Right atrium auricular region (tissue), 2 donors: ENCODE measurements at regions not wholly inside any gene's neighbourhood (a gene's known extent, or its start where the extent isn't known, plus 50 kb on each side); places are given as distances from the start of the nearest gene placed in this dataset.

Experiments
- DNase-seq: peaks from one replicate; pipeline ENCODE4 v3.0.0-alpha.2; 2019; ENCODE audit warnings: low spot score
- H3K27ac ChIP-seq, 2 donors: fragments of 200-600 bp; sonication (generic); 1 replicate in 1 of 2; 2 replicates in 1 of 2; pipeline ENCODE4 v1.5.1; 2016 to 2019
- H3K27me3 ChIP-seq, 2 donors: fragments of 200-600 bp; sonication (generic); one replicate each; pipeline versions ENCODE4 v1.5.1 to v1.6.0; 2017 to 2019
- H3K36me3 ChIP-seq: fragments of 200-600 bp; sonication (generic); one replicate; pipeline ENCODE4 v1.5.1; 2016
- H3K4me1 ChIP-seq, 2 donors: fragments of 200-600 bp; sonication (generic); one replicate each; pipeline versions ENCODE4 v1.5.1 to v1.6.0; 2017 to 2019
- H3K4me3 ChIP-seq, 2 donors: fragments of 200-600 bp; sonication (generic); 1 replicate in 1 of 2; 2 replicates in 1 of 2; pipeline ENCODE4 v1.5.1; 2017 to 2019; ENCODE audit warnings: mild to moderate bottlenecking in 1 of 2, moderate library complexity in 1 of 2
- H3K9me3 ChIP-seq, 2 donors: fragments of 200-600 bp; sonication (generic); one replicate each; pipeline ENCODE4 v1.5.1; 2019
- CTCF ChIP-seq, 2 donors: fragments of 200-600 bp; sonication (generic); IDR thresholded peaks; one replicate each; pipeline ENCODE4 v1.5.1; 2019; ENCODE audit warnings: antibody characterized with exemption in 2 of 2

GRCh38 chr4:11908205-11908604 lies 479.5 kb upstream of the HS3ST1 start:
- TF ChIP-seq CTCF (IDR thresholded peaks at IDR 0.05), result no peak
- H3K36me3 ChIP-seq, result no peaks in the 10 kb centered on the region

GRCh38 chr4:11904846-11905739 lies 476.4 kb upstream of the HS3ST1 start:
- no peaks in the 10 kb centered on the region for H3K27me3 ChIP-seq
- H3K27ac ChIP-seq, result peak overlapping the region; percentile 47 to 68
- peaks cover 0 to 21% of the 10 kb centered on the region in 2 donors for H3K4me1 ChIP-seq
- H3K36me3 ChIP-seq, result no peaks in the 10 kb centered on the region
- no peaks in the 10 kb centered on the region for H3K9me3 ChIP-seq
- DNase-seq, result no peak
- no peak for TF ChIP-seq CTCF (IDR thresholded peaks at IDR 0.05)
- no peak overlapping the region for H3K4me3 ChIP-seq

More at GRCh38 chr4:11908205-11908604, 479.5 kb upstream of the HS3ST1 start:
- Histone ChIP-seq H3K9me3 (no peaks in the 10 kb centered on the region), H3K27ac (no peak overlapping the region), H3K27me3 (no peaks in the 10 kb centered on the region), H3K4me3 (no peak overlapping the region), H3K4me1 (peaks cover 0 to 21% of the 10 kb centered on the region in 2 donors)
- DNase-seq, result no peak

- DNase-seq, result peak; percentile 71
- H3K27ac ChIP-seq, result peak overlapping the region; percentile 47 to 68
- TF ChIP-seq CTCF (IDR thresholded peaks at IDR 0.05), result no peak
These were observed 475.4 kb upstream of the HS3ST1 start for GRCh38 chr4:11904117-11904535.

GRCh38 chr4:11901089-11901488 lies 472.4 kb upstream of the HS3ST1 start:
- Histone ChIP-seq H3K4me1 (peaks cover 0 to 21% of the 10 kb centered on the region in 2 donors), H3K27me3 (no peaks in the 10 kb centered on the region), H3K36me3 (no peaks in the 10 kb centered on the region), H3K27ac (no peak overlapping the region), H3K9me3 (no peaks in the 10 kb centered on the region), H3K4me3 (no peak overlapping the region)
- TF ChIP-seq CTCF (IDR thresholded peaks at IDR 0.05), result no peak
- DNase-seq, result no peak

More at GRCh38 chr4:11904117-11904535, 475.4 kb upstream of the HS3ST1 start:
- Histone ChIP-seq H3K4me3 (no peak overlapping the region), H3K36me3 (no peaks in the 10 kb centered on the region), H3K27me3 (no peaks in the 10 kb centered on the region), H3K4me1 (peaks cover 0 to 21% of the 10 kb centered on the region in 2 donors), H3K9me3 (no peaks in the 10 kb centered on the region)

- Histone ChIP-seq H3K27me3 (no peaks in the 10 kb centered on the region), H3K4me1 (peaks cover 0 to 19% of the 10 kb centered on the region in 2 donors), H3K36me3 (no peaks in the 10 kb centered on the region), H3K27ac (no peak overlapping the region), H3K4me3 (no peak overlapping the region), H3K9me3 (no peaks in the 10 kb centered on the region)
- no peak for TF ChIP-seq CTCF (IDR thresholded peaks at IDR 0.05)
- DNase-seq, result no peak
These were observed 471.7 kb upstream of the HS3ST1 start for GRCh38 chr4:11900359-11900758.
